ENCODE measurements at regions not wholly inside any gene's neighbourhood (a gene's known extent, or its start where the extent isn't known, plus 50 kb on each side); places are given as distances from the start of the nearest gene placed in this dataset.

- DNase-seq (ENCODE audit: extremely low read depth, low read depth): no peak
- TF ChIP-seq CTCF (IDR thresholded peaks at IDR 0.05; ENCODE audit: low read depth, low read length): peak; percentile 57
Observed at GRCh38 chr5:93092349-93093105, 488.5 kb downstream of the NR2F1-AS1 start.

DNA sequence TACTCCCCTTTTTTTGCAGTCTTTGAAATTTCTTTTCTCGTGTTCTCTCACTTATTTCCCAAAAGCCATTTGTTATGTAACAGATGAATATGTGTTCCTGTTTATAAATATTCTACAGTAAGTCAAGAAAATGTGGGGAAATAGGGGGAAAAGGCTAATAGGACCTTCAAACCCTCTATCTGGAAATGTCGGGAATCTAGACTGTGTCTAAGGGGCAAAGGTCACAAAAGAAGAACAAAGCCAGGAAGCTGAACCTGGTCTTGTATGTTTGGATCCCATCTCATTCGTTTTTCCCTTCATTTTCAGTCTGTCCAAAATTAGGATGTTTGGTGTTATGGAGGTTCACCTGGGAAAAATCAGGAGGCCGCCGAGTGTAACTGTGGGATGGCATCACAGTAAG lies 490.3 kb downstream of the NR2F1-AS1 start:
- TF ChIP-seq CTCF (IDR thresholded peaks at IDR 0.05; ENCODE audit: low read depth, low read length): no peak
- DNase-seq (ENCODE audit: extremely low read depth, low read depth): no peak

DNA sequence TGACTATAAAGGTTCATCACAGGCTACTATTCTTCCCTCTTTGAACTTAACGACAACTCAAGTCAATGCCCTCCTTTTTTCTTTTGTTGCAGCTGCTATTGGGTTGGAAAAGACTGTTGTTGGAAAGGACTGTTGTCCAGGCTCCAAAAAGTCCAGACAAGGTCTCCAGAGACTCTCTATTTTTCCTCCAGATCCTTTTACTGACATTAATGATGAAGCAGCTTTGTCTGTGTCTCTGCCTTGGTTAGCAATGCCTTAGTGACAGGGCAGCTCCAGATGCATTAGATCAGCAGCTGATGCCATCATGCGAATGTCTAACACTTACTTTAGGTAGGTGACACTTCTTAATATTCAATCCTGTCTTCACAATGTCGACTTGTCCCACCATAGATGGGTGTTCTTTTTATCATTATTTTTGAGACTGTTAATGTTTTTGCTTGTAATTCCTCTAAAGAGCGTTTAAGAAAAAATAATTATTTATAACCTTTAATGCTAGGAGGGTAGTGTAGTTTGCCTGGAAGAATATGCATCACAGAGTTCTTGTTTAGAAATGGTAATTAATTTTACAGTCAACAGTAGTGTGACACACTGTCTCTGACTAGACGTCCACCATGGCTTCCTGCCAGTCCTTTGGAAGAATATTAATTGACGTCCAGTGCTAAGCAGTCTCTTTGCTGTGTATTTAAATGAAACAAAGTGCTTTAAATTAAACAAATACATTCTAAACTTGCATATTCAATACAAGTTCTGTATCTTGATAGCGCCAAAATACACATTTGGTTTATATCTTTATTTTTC lies 492.2 kb downstream of the NR2F1-AS1 start:
- DNase-seq (ENCODE audit: extremely low read depth, low read depth): no peak
- TF ChIP-seq CTCF (IDR thresholded peaks at IDR 0.05; ENCODE audit: low read depth, low read length): no peak

- DNase-seq (ENCODE audit: extremely low read depth, low read depth): no peak
Observed at GRCh38 chr5:93087326-93087725, 493.7 kb downstream of the NR2F1-AS1 start.

DNA sequence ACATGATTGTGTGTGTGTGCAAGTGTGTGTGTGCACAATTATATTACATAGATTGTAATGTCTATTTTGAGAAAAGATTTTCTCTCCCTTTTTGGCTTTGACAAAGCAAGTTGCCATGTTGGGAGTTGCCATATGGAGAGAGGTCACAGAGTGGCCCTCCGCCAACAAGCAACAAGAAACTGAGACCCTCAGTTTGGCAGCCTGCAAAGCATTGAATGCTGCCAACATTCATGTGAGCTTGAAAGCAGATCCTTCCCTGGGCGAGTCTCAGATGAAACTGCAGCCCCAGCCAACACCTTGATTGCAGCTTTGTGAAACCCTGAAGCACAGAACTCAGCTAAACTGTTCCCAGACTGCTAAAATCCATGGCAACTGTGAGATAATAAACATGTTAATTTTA lies 498.0 kb downstream of the NR2F1-AS1 start:
- no peak for TF ChIP-seq CTCF (IDR thresholded peaks at IDR 0.05; ENCODE audit: low read depth, low read length)
- DNase-seq (ENCODE audit: extremely low read depth, low read depth): no peak

More at GRCh38 chr5:93087326-93087725, 493.7 kb downstream of the NR2F1-AS1 start:
- TF ChIP-seq CTCF (IDR thresholded peaks at IDR 0.05; ENCODE audit: low read depth, low read length): no peak

DNA sequence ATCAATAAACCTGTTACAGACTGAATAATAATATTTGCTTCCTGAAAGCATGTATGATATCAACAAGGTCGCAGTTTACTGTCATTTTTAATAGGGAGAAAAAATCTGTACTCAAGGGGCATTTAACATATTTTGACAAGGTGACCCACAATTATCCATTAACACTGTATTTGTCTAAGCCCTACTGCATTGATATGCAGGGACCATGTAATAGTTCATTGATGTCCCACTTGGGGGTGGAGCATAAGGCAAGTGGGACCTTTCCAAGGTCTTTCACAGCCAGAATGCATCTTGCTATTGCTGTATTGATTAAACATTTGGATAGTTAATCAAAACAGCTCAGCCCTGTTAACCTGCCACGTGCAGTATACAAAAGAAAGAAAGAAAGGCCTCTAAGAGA lies 502.0 kb downstream of the NR2F1-AS1 start:
- no peak for DNase-seq (ENCODE audit: extremely low read depth, low read depth)
- no peak for TF ChIP-seq CTCF (IDR thresholded peaks at IDR 0.05; ENCODE audit: low read depth, low read length)
